GM19372 (cell line): ENCODE measurements at regions not wholly inside any gene's neighbourhood (a gene's known extent, or its start where the extent isn't known, plus 50 kb on each side); places are given as distances from the start of the nearest gene placed in this dataset.
"Not testable (repeated sequence)": the region's sequence is repeated elsewhere in the genome, so short reads cannot be mapped to it uniquely, and the experiment has no call there.

Experiments used
- ATAC-seq: cut with Tn5 transposase; IDR thresholded peaks from one replicate; pipeline ENCODE4 v1.9.1; 2021; ENCODE audit warnings: mild to moderate bottlenecking, low read depth, moderate library complexity; ENCODE audit not compliant: unreplicated experiment

GRCh38 chr5:130643321-130643720 lies 521.7 kb downstream of the HINT1 start:
- ATAC-seq, result no peak

- no peak for ATAC-seq
Measured at GRCh38 chr5:130642461-130642860, 522.6 kb downstream of the HINT1 start.

GRCh38 chr5:130627145-130627544 lies 537.9 kb downstream of the HINT1 start:
- no peak for ATAC-seq

- ATAC-seq, result no peak
Measured at GRCh38 chr5:130624805-130625204, 540.3 kb downstream of the HINT1 start.

- no peak for ATAC-seq
Measured at GRCh38 chr5:130616161-130616560, 548.9 kb downstream of the HINT1 start.

GRCh38 chr5:130605234-130605633 lies 559.8 kb downstream of the HINT1 start:
- no peak for ATAC-seq

- ATAC-seq, result not testable (repeated sequence)
Measured at GRCh38 chr5:130596647-130597046, 568.4 kb downstream of the HINT1 start.

GRCh38 chr5:130580264-130580663 lies 584.8 kb downstream of the HINT1 start:
- no peak for ATAC-seq

- no peak for ATAC-seq
Measured at GRCh38 chr5:130578354-130578753, 586.7 kb downstream of the HINT1 start.

- ATAC-seq, result no peak
Measured at GRCh38 chr5:130571076-130571475, 594.0 kb downstream of the HINT1 start.

- no peak for ATAC-seq
Measured at GRCh38 chr5:130568791-130569190, 596.3 kb downstream of the HINT1 start.

- ATAC-seq, result no peak
Measured at GRCh38 chr5:130555429-130555828, 609.6 kb downstream of the HINT1 start.

GRCh38 chr5:130550562-130550928 lies 614.5 kb downstream of the HINT1 start:
- ATAC-seq, result no peak

- ATAC-seq, result no peak
Measured at GRCh38 chr5:130549884-130550561, 615.0 kb downstream of the HINT1 start.

GRCh38 chr5:130546211-130546610 lies 618.8 kb downstream of the HINT1 start:
- ATAC-seq, result no peak

- ATAC-seq, result no peak
Measured at GRCh38 chr5:130545291-130545690, 619.8 kb downstream of the HINT1 start.

- no peak for ATAC-seq
Measured at GRCh38 chr5:130541617-130542221, 623.3 kb downstream of the HINT1 start.

- ATAC-seq, result no peak
Measured at GRCh38 chr5:130536691-130537090, 628.4 kb downstream of the HINT1 start.

- no peak for ATAC-seq
Measured at GRCh38 chr5:130532786-130533185, 628.5 kb downstream of the CHSY3 start.

- no peak for ATAC-seq
Measured at GRCh38 chr5:130529511-130530485, 625.5 kb downstream of the CHSY3 start.

- no peak for ATAC-seq
Measured at GRCh38 chr5:130529111-130529510, 624.8 kb downstream of the CHSY3 start.
